ENCODE measurements at regions not wholly inside any gene's neighbourhood (a gene's known extent, or its start where the extent isn't known, plus 50 kb on each side); places are given as distances from the start of the nearest gene placed in this dataset.

DNA sequence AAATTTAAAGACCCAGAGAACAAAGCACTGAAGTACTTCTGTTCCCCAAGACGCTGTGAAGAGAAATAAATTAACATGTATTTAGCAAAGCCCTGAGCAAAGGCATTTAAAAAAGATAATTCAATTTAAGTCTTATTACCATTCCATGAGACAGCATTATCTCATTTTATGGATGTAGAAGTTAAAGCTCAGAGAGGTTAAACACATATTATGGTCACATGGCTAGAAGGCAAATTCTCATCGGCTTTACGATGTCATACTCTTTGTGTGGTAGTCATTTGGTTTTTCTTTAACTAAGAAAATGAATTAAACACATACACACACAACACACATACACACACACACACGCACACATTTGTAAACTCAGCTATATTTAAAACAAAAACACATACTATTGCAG is 262.7 kb downstream of the HS3ST1 start:
- Mint-ChIP-seq H3K27me3 (ENCODE audit: low read depth, poor library complexity) (peaks cover 2% of the 10 kb centered on the region), H3K27ac (no peak overlapping the region)

DNA sequence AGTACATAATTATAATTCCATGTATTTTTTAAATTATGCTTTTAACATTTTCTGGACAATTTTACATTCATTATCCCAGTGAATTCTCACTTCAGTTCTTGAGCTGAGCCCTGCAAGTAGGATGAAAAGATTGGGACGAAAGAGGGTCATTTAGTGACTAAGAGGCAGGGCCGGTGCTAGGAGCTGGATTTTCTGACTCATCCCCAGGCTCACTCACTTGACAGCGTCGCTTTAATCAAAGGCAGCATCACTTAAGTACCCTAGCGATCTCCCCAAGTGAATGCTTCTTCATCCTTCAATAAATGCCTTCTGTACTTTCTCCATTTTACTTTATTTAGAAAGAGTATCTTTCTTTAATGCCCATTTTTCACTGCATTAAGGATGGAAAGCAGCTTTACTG is 263.6 kb downstream of the HS3ST1 start:
- Mint-ChIP-seq H3K36me3 (ENCODE audit: low read depth) (peaks cover 6% of the 10 kb centered on the region), H3K4me1 (peaks cover 10% of the 10 kb centered on the region), H3K4me3 (no peak overlapping the region), H3K27ac (peak overlapping the region; percentile 71), H3K27me3 (ENCODE audit: low read depth, poor library complexity) (peaks cover 2% of the 10 kb centered on the region), H3K9me3 (peaks cover 5% of the 10 kb centered on the region)
- no peak for DNase-seq
- TF ChIP-seq, protein P1, sequence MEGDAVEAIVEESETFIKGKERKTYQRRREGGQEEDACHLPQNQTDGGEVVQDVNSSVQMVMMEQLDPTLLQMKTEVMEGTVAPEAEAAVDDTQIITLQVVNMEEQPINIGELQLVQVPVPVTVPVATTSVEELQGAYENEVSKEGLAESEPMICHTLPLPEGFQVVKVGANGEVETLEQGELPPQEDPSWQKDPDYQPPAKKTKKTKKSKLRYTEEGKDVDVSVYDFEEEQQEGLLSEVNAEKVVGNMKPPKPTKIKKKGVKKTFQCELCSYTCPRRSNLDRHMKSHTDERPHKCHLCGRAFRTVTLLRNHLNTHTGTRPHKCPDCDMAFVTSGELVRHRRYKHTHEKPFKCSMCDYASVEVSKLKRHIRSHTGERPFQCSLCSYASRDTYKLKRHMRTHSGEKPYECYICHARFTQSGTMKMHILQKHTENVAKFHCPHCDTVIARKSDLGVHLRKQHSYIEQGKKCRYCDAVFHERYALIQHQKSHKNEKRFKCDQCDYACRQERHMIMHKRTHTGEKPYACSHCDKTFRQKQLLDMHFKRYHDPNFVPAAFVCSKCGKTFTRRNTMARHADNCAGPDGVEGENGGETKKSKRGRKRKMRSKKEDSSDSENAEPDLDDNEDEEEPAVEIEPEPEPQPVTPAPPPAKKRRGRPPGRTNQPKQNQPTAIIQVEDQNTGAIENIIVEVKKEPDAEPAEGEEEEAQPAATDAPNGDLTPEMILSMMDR (IDR thresholded peaks at IDR 0.05), result no peak

More for the DNA sequence above, 262.7 kb downstream of the HS3ST1 start:
- TF ChIP-seq, protein P1 (IDR thresholded peaks at IDR 0.05), result no peak
- Mint-ChIP-seq H3K4me1 (peaks cover 10% of the 10 kb centered on the region), H3K9me3 (peaks cover 5% of the 10 kb centered on the region), H3K36me3 (ENCODE audit: low read depth) (peaks cover 6% of the 10 kb centered on the region), H3K4me3 (no peak overlapping the region)
- no peak for DNase-seq

DNA sequence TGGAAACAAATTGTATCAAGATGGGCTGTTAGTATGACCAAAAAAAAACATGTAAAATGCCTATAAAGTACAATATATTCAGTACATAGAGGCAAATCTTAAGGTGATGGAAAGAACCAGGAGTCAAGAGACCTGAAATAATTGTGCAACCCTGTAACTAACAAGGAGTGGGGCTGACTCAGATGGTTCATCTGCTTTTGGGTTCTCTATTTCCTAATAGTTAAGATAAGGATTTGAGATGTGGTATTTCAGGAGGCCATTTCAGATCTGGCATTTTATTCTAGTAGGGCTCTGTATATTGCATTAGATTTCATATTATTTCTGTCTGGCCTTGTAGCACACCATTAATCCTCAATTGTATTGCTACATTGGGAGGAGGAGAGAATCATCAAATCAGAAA is 268.4 kb downstream of the HS3ST1 start:
- Mint-ChIP-seq H3K4me3 (no peak overlapping the region), H3K27me3 (ENCODE audit: low read depth, poor library complexity) (peaks cover 5% of the 10 kb centered on the region), H3K36me3 (ENCODE audit: low read depth) (peaks cover 6% of the 10 kb centered on the region), H3K9me3 (peaks cover 5% of the 10 kb centered on the region), H3K27ac (no peak overlapping the region), H3K4me1 (peaks cover 17% of the 10 kb centered on the region)
- TF ChIP-seq, protein P1 (IDR thresholded peaks at IDR 0.05), result no peak
- no peak for DNase-seq

DNA sequence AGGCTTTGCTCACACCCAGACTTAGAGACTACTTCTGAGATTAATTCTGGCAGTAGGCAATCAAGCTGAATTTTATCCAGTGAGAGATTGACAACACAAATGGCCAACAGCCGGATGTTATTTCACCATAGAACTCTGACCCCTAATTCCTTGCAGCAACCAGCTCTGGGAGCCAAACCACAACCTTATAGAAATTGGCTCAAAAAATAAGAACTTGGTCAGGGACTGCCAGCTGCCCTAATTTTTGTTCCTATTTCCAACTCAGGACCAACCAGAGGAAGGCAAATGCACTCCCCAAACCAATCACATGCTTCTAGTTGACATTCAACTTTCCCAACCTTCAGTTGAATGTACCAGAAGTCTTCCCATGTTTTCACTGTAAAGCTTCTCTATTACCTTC is 269.7 kb downstream of the HS3ST1 start:
- peaks cover 5% of the 10 kb centered on the region for H3K9me3 Mint-ChIP-seq
- H3K36me3 Mint-ChIP-seq (ENCODE audit: low read depth), result peaks cover 6% of the 10 kb centered on the region
- peaks cover 19% of the 10 kb centered on the region for H3K4me1 Mint-ChIP-seq
- TF ChIP-seq, protein P1 (IDR thresholded peaks at IDR 0.05), result no peak
- no peak overlapping the region for H3K4me3 Mint-ChIP-seq
- no peak overlapping the region for H3K27ac Mint-ChIP-seq
- peaks cover 5% of the 10 kb centered on the region for H3K27me3 Mint-ChIP-seq (ENCODE audit: low read depth, poor library complexity)
- DNase-seq, result no peak

DNA sequence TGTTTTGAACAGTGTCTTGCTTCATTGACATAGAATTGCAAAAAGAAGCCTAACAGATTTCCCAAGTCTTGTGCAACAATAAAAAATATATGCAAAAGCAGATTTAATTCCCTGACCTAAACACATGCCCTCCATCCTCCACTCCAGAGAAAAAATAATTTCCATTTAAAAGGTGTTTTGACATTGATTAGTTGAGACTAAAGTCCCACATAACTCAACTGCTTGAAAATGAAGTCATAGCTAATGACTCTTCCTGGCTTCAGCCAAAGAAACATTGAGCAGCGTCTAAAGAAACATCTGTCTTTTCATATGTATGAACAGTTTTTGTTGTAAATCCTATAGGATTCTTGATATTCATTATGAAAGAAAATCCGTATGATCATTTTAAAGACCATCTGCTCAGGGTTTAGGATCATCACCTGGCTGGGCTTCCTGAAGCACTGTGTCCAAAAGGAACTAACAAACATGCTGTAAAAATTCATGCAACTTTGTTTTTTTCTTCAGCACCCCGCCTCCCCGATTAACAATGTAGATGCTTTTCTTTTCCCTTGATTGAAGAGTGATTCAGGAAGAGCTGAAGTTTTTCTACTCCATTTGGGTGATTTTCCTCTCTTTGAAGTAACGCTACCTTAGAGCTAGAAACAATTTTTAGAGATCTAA is 273.4 kb downstream of the HS3ST1 start:
- DNase-seq, result no peak
- no peak overlapping the region for H3K27ac Mint-ChIP-seq
- H3K4me3 Mint-ChIP-seq, result no peak overlapping the region
- peaks cover 9% of the 10 kb centered on the region for H3K9me3 Mint-ChIP-seq
- H3K36me3 Mint-ChIP-seq (ENCODE audit: low read depth), result peaks cover 5% of the 10 kb centered on the region
- peaks cover 45% of the 10 kb centered on the region for H3K4me1 Mint-ChIP-seq
- TF ChIP-seq, protein P1 (IDR thresholded peaks at IDR 0.05), result no peak
- H3K27me3 Mint-ChIP-seq (ENCODE audit: low read depth, poor library complexity), result peaks cover 6% of the 10 kb centered on the region

- Mint-ChIP-seq H3K27ac (peak overlapping the region; percentile 2), H3K4me3 (no peak overlapping the region), H3K9me3 (peaks cover 23% of the 10 kb centered on the region), H3K4me1 (peaks cover 58% of the 10 kb centered on the region), H3K27me3 (ENCODE audit: low read depth, poor library complexity) (peaks cover 6% of the 10 kb centered on the region), H3K36me3 (ENCODE audit: low read depth) (peaks cover 5% of the 10 kb centered on the region)
- no peak for DNase-seq
- TF ChIP-seq, protein P1 (IDR thresholded peaks at IDR 0.05), result no peak
Observed at GRCh38 chr4:11153171-11153750, 275.4 kb downstream of the HS3ST1 start.
